ENCODE measurements at regions not wholly inside any gene's neighbourhood (a gene's known extent, or its start where the extent isn't known, plus 50 kb on each side); places are given as distances from the start of the nearest gene placed in this dataset.

- Histone ChIP-seq H3K9me2 (ENCODE audit: insufficient read depth) (no peaks in the 10 kb centered on the region), H3K4me2 (no peak overlapping the region), H4K20me1 (replicated peaks; ENCODE audit: insufficient read depth) (no peaks in the 10 kb centered on the region), H3K4me3 (no peak overlapping the region), H3K27me3 (ENCODE audit: insufficient read depth) (no peaks in the 10 kb centered on the region), H3K79me2 (replicated peaks; ENCODE audit: insufficient read depth) (no peaks in the 10 kb centered on the region), H3F3A (replicated peaks; ENCODE audit: low read depth) (no peaks in the 10 kb centered on the region), H3K36me3 (ENCODE audit: insufficient read depth) (no peaks in the 10 kb centered on the region), H3K4me1 (ENCODE audit: insufficient read depth) (no peaks in the 10 kb centered on the region), H2AFZ (no peak overlapping the region), H3K27ac (ENCODE audit: low read depth) (no peak overlapping the region)
- Mint-ChIP-seq H3K4me1 (no peaks in the 10 kb centered on the region), H3K27ac (no peak overlapping the region), H3K4me3 (no peak overlapping the region), H3K27me3 (ENCODE audit: insufficient read depth, low read depth, poor library complexity) (peaks cover 7% of the 10 kb centered on the region), H3K9me3 (peaks cover 91% of the 10 kb centered on the region), H3K36me3 (ENCODE audit: low read depth) (peaks cover 6% of the 10 kb centered on the region; the same call in 1 of the 3 replicates)
- no peak for ATAC-seq
- TF ChIP-seq JUNB (IDR thresholded peaks at IDR 0.05; ENCODE audit: unreplicated experiment) (no peak), ZNF331 (CRISPR knock-in tag; IDR thresholded peaks at IDR 0.05; ENCODE audit: low read depth) (no peak), REST (IDR thresholded peaks at IDR 0.05; ENCODE audit: unreplicated experiment) (no peak), CREB1 (CRISPR knock-in tag; IDR thresholded peaks at IDR 0.05; ENCODE audit: low read depth) (no peak), ETS1 (IDR thresholded peaks at IDR 0.05) (no peak), ZNF114 (CRISPR knock-in tag; IDR thresholded peaks at IDR 0.05) (no peak), CTCF (conservative IDR thresholded peaks at IDR 0.05; ENCODE audit: low read depth in 2 of 2) (no peak), EZH2 (IDR thresholded peaks at IDR 0.05; ENCODE audit: low read depth, unreplicated experiment) (no peak), NANOG (IDR thresholded peaks at IDR 0.05; ENCODE audit: borderline replicate concordance) (no peak)
- no peak for DNase-seq (ENCODE audit: low spot score)
Measured at GRCh38 chr10:85032981-85033380, 704.6 kb downstream of the CCSER2 start.

- peaks cover 13% of the 10 kb centered on the region; the same call in 2 of the 3 replicates for H3K36me3 Mint-ChIP-seq (ENCODE audit: low read depth)
- TF ChIP-seq REST (IDR thresholded peaks at IDR 0.05; ENCODE audit: unreplicated experiment) (no peak), EZH2phosphoT487 (IDR thresholded peaks at IDR 0.05; ENCODE audit: unreplicated experiment) (no peak), NANOG (IDR thresholded peaks at IDR 0.05; ENCODE audit: borderline replicate concordance) (no peak), ZNF114 (CRISPR knock-in tag; IDR thresholded peaks at IDR 0.05) (no peak), STAT1 (IDR thresholded peaks at IDR 0.05; ENCODE audit: unreplicated experiment) (no peak)
Measured at GRCh38 chr10:85036661-85037060, 708.3 kb downstream of the CCSER2 start.

More at GRCh38 chr10:85036661-85037060, 708.3 kb downstream of the CCSER2 start:
- H3K9me2 ChIP-seq (ENCODE audit: insufficient read depth), result no peaks in the 10 kb centered on the region
- no peaks in the 10 kb centered on the region for H3K4me1 Mint-ChIP-seq
- no peaks in the 10 kb centered on the region for H3K4me1 ChIP-seq (ENCODE audit: insufficient read depth)
- no peaks in the 10 kb centered on the region for H3F3A ChIP-seq (replicated peaks; ENCODE audit: low read depth)
- no peak overlapping the region for H3K4me2 ChIP-seq
- no peak overlapping the region for H2AFZ ChIP-seq
- no peak overlapping the region for H3K27ac ChIP-seq (ENCODE audit: low read depth)
- peaks cover 5% of the 10 kb centered on the region; the same call in 1 of the 2 replicates for H3K36me3 ChIP-seq (ENCODE audit: insufficient read depth)
- H3K27ac Mint-ChIP-seq, result no peak overlapping the region
- H3K9me3 Mint-ChIP-seq, result peaks cover 83% of the 10 kb centered on the region
- peaks cover 5% of the 10 kb centered on the region for H3K27me3 Mint-ChIP-seq (ENCODE audit: insufficient read depth, low read depth, poor library complexity)
- no peak for ATAC-seq
- H4K20me1 ChIP-seq (replicated peaks; ENCODE audit: insufficient read depth), result no peaks in the 10 kb centered on the region
- DNase-seq (ENCODE audit: low spot score), result no peak
- no peak overlapping the region for H3K4me3 ChIP-seq
- no peak overlapping the region for H3K4me3 Mint-ChIP-seq
- H3K79me2 ChIP-seq (replicated peaks; ENCODE audit: insufficient read depth), result no peaks in the 10 kb centered on the region
- H3K27me3 ChIP-seq (ENCODE audit: insufficient read depth), result no peaks in the 10 kb centered on the region

Data from GM23338 (cell line).